GM13976 (cell line): ENCODE measurements at regions not wholly inside any gene's neighbourhood (a gene's known extent, or its start where the extent isn't known, plus 50 kb on each side); places are given as distances from the start of the nearest gene placed in this dataset.

ENCODE experiments used
- DNase-seq: peaks from one replicate; pipeline ENCODE4 v3.0.0; 2012; ENCODE audit warnings: low spot score
- CTCF ChIP-seq: IDR thresholded peaks from 2 replicates; pipeline ENCODE4 v1.5.1; 2012; ENCODE audit warnings: borderline replicate concordance, mild to moderate bottlenecking; ENCODE audit not compliant: insufficient read depth; ENCODE audit errors: extremely low read depth, missing control alignments, control extremely low read depth
- in situ Hi-C: fragments of 300-500 bp; cut with MboI; formaldehyde crosslinking; loops from one replicate; pipeline ENCODE4 v1.12.0; 2022; ENCODE audit warnings: low sequenced_read_pairs, mixed read lengths, inconsistent platforms; ENCODE audit not compliant: unreplicated experiment

- in situ Hi-C loops, result no loop called here
- TF ChIP-seq CTCF, result no peak
- DNase-seq, result no peak
These were observed 74.5 kb upstream of the ABCC4 start for GRCh38 chr13:95375706-95376105.

GRCh38 chr13:95378603-95379002, 77.4 kb upstream of the ABCC4 start:
- in situ Hi-C loops, result no loop called here
- no peak for TF ChIP-seq CTCF
- DNase-seq, result no peak

GRCh38 chr13:95380468-95381211, 79.4 kb upstream of the ABCC4 start:
- DNase-seq, result peak; percentile 71
- peak; percentile 83 for TF ChIP-seq CTCF
- in situ Hi-C loops, result no loop called here

- no peak for TF ChIP-seq CTCF
- in situ Hi-C loops, result no loop called here
- DNase-seq, result no peak
These were observed 79.9 kb upstream of the ABCC4 start for GRCh38 chr13:95381212-95381527.

- in situ Hi-C loops, result no loop called here
These were observed 81.2 kb upstream of the ABCC4 start for GRCh38 chr13:95382411-95382810.

GRCh38 chr13:95382916-95383315, 81.7 kb upstream of the ABCC4 start:
- in situ Hi-C loops, result no loop called here
- no peak for TF ChIP-seq CTCF
- no peak for DNase-seq

More at GRCh38 chr13:95382411-95382810, 81.2 kb upstream of the ABCC4 start:
- TF ChIP-seq CTCF, result no peak
- DNase-seq, result no peak

GRCh38 chr13:95385373-95385772, 84.1 kb upstream of the ABCC4 start:
- no peak for DNase-seq
- no peak for TF ChIP-seq CTCF
- in situ Hi-C loops, result loop anchor here (5.0 kb wide), 1 partner anchor 193 kb away; no protein-coding TSS in a partner anchor
